Body of pancreas (tissue), 4 donors: ENCODE measurements at regions not wholly inside any gene's neighbourhood (a gene's known extent, or its start where the extent isn't known, plus 50 kb on each side); places are given as distances from the start of the nearest gene placed in this dataset.

Experiments used
- ATAC-seq: fragments of 150-250 bp; one replicate; pipeline ENCODE4 v1.9.1; 2016
- DNase-seq, 4 donors: peaks; one replicate each; pipeline ENCODE4 v3.0.0-alpha.2; 2019
- H3K27ac ChIP-seq, 4 donors: fragments of 200-600 bp; sonication (generic); 1 replicate in 3 of 4; 2 replicates in 1 of 4; pipeline versions ENCODE4 v1.5.1 to v1.6.1; 2016 to 2019; ENCODE audit warnings: mild to moderate bottlenecking in 1 of 4, mixed read lengths in 1 of 4, moderate library complexity in 1 of 4
- H3K27me3 ChIP-seq, 2 donors: fragments of 200-600 bp; sonication (generic); one replicate each; pipeline ENCODE4 v1.6.0; 2016; ENCODE audit warnings: mild to moderate bottlenecking in 1 of 2
- H3K36me3 ChIP-seq, 2 donors: fragments of 200-600 bp; sonication (generic); replicated peaks in 1 of 2; 2 replicates each; pipeline ENCODE4 v1.5.1; 2016; ENCODE audit warnings: low read depth in 2 of 2; ENCODE audit not compliant: insufficient read depth in 1 of 2
- H3K4me1 ChIP-seq: fragments of 200-600 bp; sonication (generic); one replicate; pipeline ENCODE4 v1.6.0; 2016
- H3K4me3 ChIP-seq, 2 donors: fragments of 200-600 bp; sonication (generic); 1 replicate in 1 of 2; 2 replicates in 1 of 2; pipeline ENCODE4 v1.5.1; 2016 to 2019
- H3K9me3 ChIP-seq, 3 donors: fragments of 200-600 bp; sonication (generic); 1 replicate in 2 of 3; 2 replicates in 1 of 3; pipeline ENCODE4 v1.5.1; 2016
- POLR2A ChIP-seq, 3 donors: fragments of 450-650 bp; IDR thresholded peaks; one replicate each; pipeline ENCODE4 v1.6.1; 2016; ENCODE audit warnings: antibody characterized with exemption in 3 of 3, mild to moderate bottlenecking in 2 of 3
- WGBS, 2 donors: methylation state at CpG; one replicate each; pipeline ENCODE4 v1.1.5; 2017; 5-methylcytosine and 5-hydroxymethylcytosine counted together
- intact Hi-C: fragments of 100-400 bp; cut with DNase I; formaldehyde crosslinking; loops from one replicate; pipeline ENCODE4 v1.15.1; 2023
- TF ChIP-seq, protein P1 (sequence below), 7 experiments: fragments of 450-650 bp in 4 of 7; fragments of 200-600 bp in 3 of 7; sonication (generic) in 3 of 7; IDR thresholded peaks; one replicate each; pipeline ENCODE4 v1.5.1; 2016 to 2019; ENCODE audit warnings: antibody characterized with exemption in 7 of 7

GRCh38 chr12:111251058-111251730 lies 117.7 kb downstream of the PHETA1 start:
- no peak for ATAC-seq
- Histone ChIP-seq H3K27me3 (no peaks in the 10 kb centered on the region), H3K9me3 (no peaks in the 10 kb centered on the region), H3K4me1 (no peaks in the 10 kb centered on the region), H3K27ac (no peak overlapping the region), H3K4me3 (no peak overlapping the region), H3K36me3 (no peaks in the 10 kb centered on the region)
- WGBS, 2 donors = 69 to 72% methylated on average over 14 of the region's 14 CpGs
- TF ChIP-seq, protein P1, sequence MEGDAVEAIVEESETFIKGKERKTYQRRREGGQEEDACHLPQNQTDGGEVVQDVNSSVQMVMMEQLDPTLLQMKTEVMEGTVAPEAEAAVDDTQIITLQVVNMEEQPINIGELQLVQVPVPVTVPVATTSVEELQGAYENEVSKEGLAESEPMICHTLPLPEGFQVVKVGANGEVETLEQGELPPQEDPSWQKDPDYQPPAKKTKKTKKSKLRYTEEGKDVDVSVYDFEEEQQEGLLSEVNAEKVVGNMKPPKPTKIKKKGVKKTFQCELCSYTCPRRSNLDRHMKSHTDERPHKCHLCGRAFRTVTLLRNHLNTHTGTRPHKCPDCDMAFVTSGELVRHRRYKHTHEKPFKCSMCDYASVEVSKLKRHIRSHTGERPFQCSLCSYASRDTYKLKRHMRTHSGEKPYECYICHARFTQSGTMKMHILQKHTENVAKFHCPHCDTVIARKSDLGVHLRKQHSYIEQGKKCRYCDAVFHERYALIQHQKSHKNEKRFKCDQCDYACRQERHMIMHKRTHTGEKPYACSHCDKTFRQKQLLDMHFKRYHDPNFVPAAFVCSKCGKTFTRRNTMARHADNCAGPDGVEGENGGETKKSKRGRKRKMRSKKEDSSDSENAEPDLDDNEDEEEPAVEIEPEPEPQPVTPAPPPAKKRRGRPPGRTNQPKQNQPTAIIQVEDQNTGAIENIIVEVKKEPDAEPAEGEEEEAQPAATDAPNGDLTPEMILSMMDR (IDR thresholded peaks at IDR 0.05) = no peak
- TF ChIP-seq POLR2A (IDR thresholded peaks at IDR 0.05) = no peak
- intact Hi-C loops = no loop called here
- no peak for DNase-seq

DNA sequence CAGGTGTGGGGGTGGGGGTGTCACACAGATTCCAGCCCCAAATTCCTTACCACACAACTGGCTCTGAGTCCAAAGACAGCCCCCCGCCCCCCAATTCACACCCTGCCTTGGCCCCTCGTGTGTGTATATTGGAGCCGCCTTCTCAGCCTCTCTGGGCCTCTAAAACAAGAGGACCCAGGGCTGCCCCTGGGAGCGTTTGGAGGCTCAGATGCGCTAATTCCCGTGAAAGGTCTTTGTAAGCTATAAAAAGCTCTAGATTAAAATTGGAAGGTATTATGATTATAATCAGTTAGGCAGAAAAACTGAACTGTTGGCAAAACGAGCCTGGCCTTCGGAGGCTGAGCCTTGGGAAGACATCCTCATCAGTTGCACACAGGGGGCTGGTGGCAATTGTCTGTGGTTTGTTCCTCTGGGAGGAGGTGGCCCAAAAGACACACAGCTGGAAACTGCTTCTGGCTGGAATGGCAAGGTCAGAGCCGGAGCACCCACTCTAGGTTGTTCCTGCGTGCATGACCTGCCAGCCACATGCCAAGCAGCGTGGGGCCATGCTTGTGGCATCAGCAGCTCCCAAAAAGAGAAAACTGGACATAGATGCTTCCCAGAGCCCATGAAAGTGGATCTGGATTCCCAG lies 118.5 kb downstream of the PHETA1 start:
- Histone ChIP-seq H3K27me3 (no peaks in the 10 kb centered on the region), H3K27ac (no peak overlapping the region), H3K9me3 (no peaks in the 10 kb centered on the region), H3K4me3 (no peak overlapping the region), H3K4me1 (no peaks in the 10 kb centered on the region), H3K36me3 (no peaks in the 10 kb centered on the region)
- TF ChIP-seq, protein P1 (IDR thresholded peaks at IDR 0.05) = no peak
- no peak for TF ChIP-seq POLR2A (IDR thresholded peaks at IDR 0.05)
- intact Hi-C loops = no loop called here
- WGBS, 2 donors = 66 to 68% methylated on average over 11 of the region's 11 CpGs
- no peak for DNase-seq
- ATAC-seq = no peak

DNA sequence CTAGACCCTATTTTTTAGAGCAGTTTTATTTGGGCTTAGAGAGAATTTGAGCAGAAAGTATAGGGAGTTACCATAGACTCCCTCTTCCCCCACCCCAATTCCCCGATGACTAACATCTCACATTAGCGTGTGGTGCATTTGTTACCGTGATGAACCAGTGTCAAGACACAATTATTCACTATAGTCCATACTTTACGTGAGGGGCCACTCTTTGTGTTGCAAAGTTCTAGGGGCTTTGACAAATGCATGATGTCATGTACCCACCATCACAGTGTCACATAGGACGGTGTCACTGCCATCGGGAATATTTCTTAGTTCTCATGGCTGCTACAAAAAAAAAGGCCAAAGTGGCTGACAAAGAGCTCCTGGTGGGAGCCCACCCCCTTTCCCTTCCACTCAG lies 119.1 kb downstream of the PHETA1 start:
- no peak overlapping the region for H3K27ac ChIP-seq
- TF ChIP-seq POLR2A (IDR thresholded peaks at IDR 0.05) = no peak
- TF ChIP-seq, protein P1 (IDR thresholded peaks at IDR 0.05) = no peak
- DNase-seq (no peak), ATAC-seq (no peak)
- peaks cover 0 to 2% (median 0%) of the 10 kb centered on the region in 3 donors for H3K9me3 ChIP-seq
- no peak overlapping the region for H3K4me3 ChIP-seq
- intact Hi-C loops = no loop called here
- 89 to 91% methylated on average over 6 of the region's 6 CpGs for WGBS, 2 donors
- H3K27me3 ChIP-seq = no peaks in the 10 kb centered on the region
- no peaks in the 10 kb centered on the region for H3K36me3 ChIP-seq
- no peaks in the 10 kb centered on the region for H3K4me1 ChIP-seq

- Histone ChIP-seq H3K9me3 (peaks cover 0 to 9% (median 0%) of the 10 kb centered on the region in 3 donors), H3K4me3 (no peak overlapping the region), H3K27ac (no peak overlapping the region), H3K36me3 (no peaks in the 10 kb centered on the region), H3K27me3 (no peaks in the 10 kb centered on the region), H3K4me1 (no peaks in the 10 kb centered on the region)
- ATAC-seq (no peak), DNase-seq (no peak)
- 67 to 71% methylated on average over 10 of the region's 10 CpGs for WGBS, 2 donors
- intact Hi-C loops = no loop called here
- TF ChIP-seq, protein P1 (IDR thresholded peaks at IDR 0.05) = no peak
- no peak for TF ChIP-seq POLR2A (IDR thresholded peaks at IDR 0.05)
Observed at GRCh38 chr12:111249018-111249370, 119.9 kb downstream of the PHETA1 start.
